ENCODE measurements at regions not wholly inside any gene's neighbourhood (a gene's known extent, or its start where the extent isn't known, plus 50 kb on each side); places are given as distances from the start of the nearest gene placed in this dataset.

- H3K4me3 ChIP-seq (ENCODE audit: low read depth, low read length), result no peak overlapping the region
- TF ChIP-seq CTCF (IDR thresholded peaks at IDR 0.05; ENCODE audit: control insufficient read depth, extremely low read depth, insufficient read depth), result no peak
These were observed 255.2 kb upstream of the ZC3H12C start for GRCh38 chr11:109838026-109838425.

GRCh38 chr11:109845437-109845836, 247.8 kb upstream of the ZC3H12C start:
- TF ChIP-seq CTCF (IDR thresholded peaks at IDR 0.05; ENCODE audit: control insufficient read depth, extremely low read depth, insufficient read depth), result no peak
- DNase-seq (ENCODE audit: low read depth), result no peak
- H3K4me3 ChIP-seq (ENCODE audit: low read depth, low read length), result no peak overlapping the region

More at GRCh38 chr11:109838026-109838425, 255.2 kb upstream of the ZC3H12C start:
- DNase-seq (ENCODE audit: low read depth), result no peak

- DNase-seq (ENCODE audit: low read depth), result no peak
- no peak overlapping the region for H3K4me3 ChIP-seq (ENCODE audit: low read depth, low read length)
- TF ChIP-seq CTCF (IDR thresholded peaks at IDR 0.05; ENCODE audit: control insufficient read depth, extremely low read depth, insufficient read depth), result no peak
These were observed 245.6 kb upstream of the ZC3H12C start for GRCh38 chr11:109847621-109848020.

- no peak for TF ChIP-seq CTCF (IDR thresholded peaks at IDR 0.05; ENCODE audit: control insufficient read depth, extremely low read depth, insufficient read depth)
- H3K4me3 ChIP-seq (ENCODE audit: low read depth, low read length), result no peak overlapping the region
- DNase-seq (ENCODE audit: low read depth), result no peak
These were observed 244.1 kb upstream of the ZC3H12C start for GRCh38 chr11:109849051-109849450.

DNA sequence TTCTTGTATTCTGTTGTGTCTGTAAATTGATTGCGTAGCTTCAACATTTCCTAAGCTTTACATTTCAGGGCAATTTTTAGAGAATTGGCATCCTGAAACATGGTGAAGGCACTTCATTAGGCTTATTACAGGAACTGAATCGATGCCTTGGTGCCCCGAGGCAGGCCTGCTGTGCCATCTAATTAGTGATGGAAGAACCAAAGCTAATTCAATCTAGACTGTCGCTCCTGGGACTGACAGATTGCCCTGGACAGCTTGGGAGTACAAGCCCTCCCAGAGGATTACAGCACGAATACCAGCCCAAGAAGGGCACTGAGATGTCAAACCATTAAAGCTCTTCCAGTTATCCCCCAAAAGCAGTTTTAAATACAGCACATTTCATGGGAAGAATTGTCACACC, 243.2 kb upstream of the ZC3H12C start:
- DNase-seq (ENCODE audit: low read depth), result no peak
- TF ChIP-seq CTCF (IDR thresholded peaks at IDR 0.05; ENCODE audit: control insufficient read depth, extremely low read depth, insufficient read depth), result no peak
- no peak overlapping the region for H3K4me3 ChIP-seq (ENCODE audit: low read depth, low read length)

DNA sequence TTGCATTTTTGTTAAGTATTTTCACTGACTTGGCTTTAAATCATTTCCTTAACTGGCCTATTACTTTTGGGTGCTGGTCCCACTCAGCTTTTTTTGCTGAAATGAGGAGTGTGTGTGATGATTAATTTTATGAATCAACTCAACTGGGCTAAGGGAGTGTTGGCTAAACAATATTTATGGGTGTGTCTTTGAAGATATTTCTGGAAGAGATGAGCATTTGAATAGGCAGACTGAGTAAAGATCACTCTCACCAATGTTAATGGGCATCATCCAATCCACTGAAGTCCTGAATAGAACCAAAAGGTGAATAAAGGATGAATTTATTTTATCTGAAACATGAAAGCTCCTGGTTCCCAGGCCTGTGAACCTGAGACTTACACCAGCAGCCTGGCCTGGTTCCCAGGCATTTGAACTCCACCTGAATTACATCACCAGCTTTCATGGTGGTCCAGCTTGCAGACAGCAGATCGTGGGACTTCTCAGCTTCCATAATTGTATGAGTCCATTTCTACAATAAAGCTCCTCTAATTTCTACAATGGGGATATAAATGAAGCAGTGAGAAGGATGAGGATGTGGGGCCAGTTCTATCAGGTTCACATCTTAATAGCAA, 241.3 kb upstream of the ZC3H12C start:
- no peak overlapping the region for H3K4me3 ChIP-seq (ENCODE audit: low read depth, low read length)
- no peak for DNase-seq (ENCODE audit: low read depth)
- TF ChIP-seq CTCF (IDR thresholded peaks at IDR 0.05; ENCODE audit: control insufficient read depth, extremely low read depth, insufficient read depth), result no peak

DNA sequence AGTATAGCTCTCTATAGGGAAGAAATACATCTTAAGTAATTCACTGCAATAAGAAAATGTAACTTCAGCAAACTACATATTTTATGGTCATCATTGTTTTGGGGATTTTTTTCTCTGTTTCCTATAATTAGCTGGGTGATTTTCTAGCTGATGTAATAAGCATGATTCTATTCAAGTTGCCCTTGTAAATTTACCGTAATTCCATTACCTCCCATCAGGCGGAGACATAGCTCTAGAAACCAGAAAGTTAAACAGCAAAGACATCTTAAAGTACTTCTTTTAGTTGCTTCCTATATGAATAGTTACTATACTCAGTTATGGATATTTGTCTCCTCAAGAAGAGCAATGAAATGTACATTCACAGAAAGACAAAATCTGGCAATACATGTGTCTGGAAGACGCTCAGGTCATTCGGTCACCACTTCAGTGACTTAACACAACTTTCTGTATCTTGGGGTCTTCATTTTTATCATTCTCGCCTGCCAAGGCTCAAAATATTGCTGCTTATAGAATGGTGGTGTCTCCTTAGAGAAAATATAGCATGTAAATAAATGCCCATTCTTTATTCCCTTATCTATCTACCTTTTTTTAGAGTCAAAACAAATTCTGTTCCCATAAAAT, 239.9 kb upstream of the ZC3H12C start:
- peak; percentile 54 for DNase-seq (ENCODE audit: low read depth)
- H3K4me3 ChIP-seq (ENCODE audit: low read depth, low read length), result no peak overlapping the region
- peak; percentile 78 for TF ChIP-seq CTCF (IDR thresholded peaks at IDR 0.05; ENCODE audit: control insufficient read depth, extremely low read depth, insufficient read depth)
